ENCODE measurements at regions not wholly inside any gene's neighbourhood (a gene's known extent, or its start where the extent isn't known, plus 50 kb on each side); places are given as distances from the start of the nearest gene placed in this dataset.
"Not testable (repeated sequence)": the region's sequence is repeated elsewhere in the genome, so short reads cannot be mapped to it uniquely, and the experiment has no call there.

GRCh38 chr15:31206386-31207181 lies 105.1 kb upstream of the TRPM1 start:
- no peak overlapping the region for H3K4me3 ChIP-seq (ENCODE audit: insufficient read depth, low read depth, low read length, poor library complexity, severe bottlenecking)
- H3K27me3 ChIP-seq (replicated peaks; ENCODE audit: control insufficient read depth, insufficient read depth, low read length, poor library complexity, severe bottlenecking): no peaks in the 10 kb centered on the region
- no peak for DNase-seq

GRCh38 chr15:31207246-31207645 lies 105.7 kb upstream of the TRPM1 start:
- Histone ChIP-seq H3K4me3 (ENCODE audit: insufficient read depth, low read depth, low read length, poor library complexity, severe bottlenecking) (no peak overlapping the region), H3K4me1 (ENCODE audit: control insufficient read depth, insufficient read depth, low read length, poor library complexity, severe bottlenecking) (peaks cover 23% of the 10 kb centered on the region), H3K9me3 (ENCODE audit: control insufficient read depth, low read length) (no peaks in the 10 kb centered on the region), H3K36me3 (ENCODE audit: control insufficient read depth, insufficient read depth, low read length) (no peaks in the 10 kb centered on the region), H3K27ac (ENCODE audit: insufficient read depth, low read length, poor library complexity, severe bottlenecking) (peak overlapping the region; percentile 42), H3K27me3 (replicated peaks; ENCODE audit: control insufficient read depth, insufficient read depth, low read length, poor library complexity, severe bottlenecking) (no peaks in the 10 kb centered on the region)
- DNase-seq: no peak

More at GRCh38 chr15:31206386-31207181, 105.1 kb upstream of the TRPM1 start:
- no peaks in the 10 kb centered on the region for H3K36me3 ChIP-seq (ENCODE audit: control insufficient read depth, insufficient read depth, low read length)
- no peaks in the 10 kb centered on the region for H3K9me3 ChIP-seq (ENCODE audit: control insufficient read depth, low read length)
- H3K4me1 ChIP-seq (ENCODE audit: control insufficient read depth, insufficient read depth, low read length, poor library complexity, severe bottlenecking): peaks cover 23% of the 10 kb centered on the region
- no peak overlapping the region for H3K27ac ChIP-seq (ENCODE audit: insufficient read depth, low read length, poor library complexity, severe bottlenecking)

- not testable (repeated sequence) for H3K9me3 ChIP-seq (ENCODE audit: control insufficient read depth, low read length); H3K4me3 ChIP-seq (ENCODE audit: insufficient read depth, low read depth, low read length, poor library complexity, severe bottlenecking); DNase-seq; H3K27me3 ChIP-seq (replicated peaks; ENCODE audit: control insufficient read depth, insufficient read depth, low read length, poor library complexity, severe bottlenecking); H3K27ac ChIP-seq (ENCODE audit: insufficient read depth, low read length, poor library complexity, severe bottlenecking); H3K36me3 ChIP-seq (ENCODE audit: control insufficient read depth, insufficient read depth, low read length)
- H3K4me1 ChIP-seq (ENCODE audit: control insufficient read depth, insufficient read depth, low read length, poor library complexity, severe bottlenecking): peaks cover 20% of the 10 kb centered on the region
Measured at GRCh38 chr15:31207861-31208260, 106.3 kb upstream of the TRPM1 start.

GRCh38 chr15:31208817-31209216 lies 107.3 kb upstream of the TRPM1 start:
- Histone ChIP-seq H3K4me1 (ENCODE audit: control insufficient read depth, insufficient read depth, low read length, poor library complexity, severe bottlenecking) (peaks cover 15% of the 10 kb centered on the region), H3K9me3 (ENCODE audit: control insufficient read depth, low read length) (no peaks in the 10 kb centered on the region), H3K4me3 (ENCODE audit: insufficient read depth, low read depth, low read length, poor library complexity, severe bottlenecking) (no peak overlapping the region), H3K36me3 (ENCODE audit: control insufficient read depth, insufficient read depth, low read length) (no peaks in the 10 kb centered on the region), H3K27ac (ENCODE audit: insufficient read depth, low read length, poor library complexity, severe bottlenecking) (no peak overlapping the region), H3K27me3 (replicated peaks; ENCODE audit: control insufficient read depth, insufficient read depth, low read length, poor library complexity, severe bottlenecking) (no peaks in the 10 kb centered on the region)
- no peak for DNase-seq

- Histone ChIP-seq H3K27ac (ENCODE audit: insufficient read depth, low read length, poor library complexity, severe bottlenecking) (no peak overlapping the region), H3K36me3 (ENCODE audit: control insufficient read depth, insufficient read depth, low read length) (no peaks in the 10 kb centered on the region), H3K27me3 (replicated peaks; ENCODE audit: control insufficient read depth, insufficient read depth, low read length, poor library complexity, severe bottlenecking) (no peaks in the 10 kb centered on the region), H3K4me1 (ENCODE audit: control insufficient read depth, insufficient read depth, low read length, poor library complexity, severe bottlenecking) (peaks cover 33% of the 10 kb centered on the region), H3K9me3 (ENCODE audit: control insufficient read depth, low read length) (no peaks in the 10 kb centered on the region), H3K4me3 (ENCODE audit: insufficient read depth, low read depth, low read length, poor library complexity, severe bottlenecking) (no peak overlapping the region)
- DNase-seq: no peak
Measured at GRCh38 chr15:31211353-31211752, 109.8 kb upstream of the TRPM1 start.

- no peak for DNase-seq
Measured at GRCh38 chr15:31212326-31213080, 111.0 kb upstream of the TRPM1 start.

GRCh38 chr15:31214158-31214863 lies 112.3 kb upstream of the KLF13 start:
- no peaks in the 10 kb centered on the region for H3K27me3 ChIP-seq (replicated peaks; ENCODE audit: control insufficient read depth, insufficient read depth, low read length, poor library complexity, severe bottlenecking)
- H3K9me3 ChIP-seq (ENCODE audit: control insufficient read depth, low read length): no peaks in the 10 kb centered on the region
- no peaks in the 10 kb centered on the region for H3K36me3 ChIP-seq (ENCODE audit: control insufficient read depth, insufficient read depth, low read length)
- no peak for DNase-seq
- no peak overlapping the region for H3K27ac ChIP-seq (ENCODE audit: insufficient read depth, low read length, poor library complexity, severe bottlenecking)
- H3K4me1 ChIP-seq (ENCODE audit: control insufficient read depth, insufficient read depth, low read length, poor library complexity, severe bottlenecking): peaks cover 20% of the 10 kb centered on the region
- no peak overlapping the region for H3K4me3 ChIP-seq (ENCODE audit: insufficient read depth, low read depth, low read length, poor library complexity, severe bottlenecking)

More at GRCh38 chr15:31212326-31213080, 111.0 kb upstream of the TRPM1 start:
- Histone ChIP-seq H3K27ac (ENCODE audit: insufficient read depth, low read length, poor library complexity, severe bottlenecking) (no peak overlapping the region), H3K9me3 (ENCODE audit: control insufficient read depth, low read length) (no peaks in the 10 kb centered on the region), H3K4me3 (ENCODE audit: insufficient read depth, low read depth, low read length, poor library complexity, severe bottlenecking) (no peak overlapping the region), H3K36me3 (ENCODE audit: control insufficient read depth, insufficient read depth, low read length) (no peaks in the 10 kb centered on the region), H3K4me1 (ENCODE audit: control insufficient read depth, insufficient read depth, low read length, poor library complexity, severe bottlenecking) (peaks cover 24% of the 10 kb centered on the region), H3K27me3 (replicated peaks; ENCODE audit: control insufficient read depth, insufficient read depth, low read length, poor library complexity, severe bottlenecking) (no peaks in the 10 kb centered on the region)

- H3K4me3 ChIP-seq (ENCODE audit: insufficient read depth, low read depth, low read length, poor library complexity, severe bottlenecking): peak overlapping the region; percentile 46
- no peaks in the 10 kb centered on the region for H3K36me3 ChIP-seq (ENCODE audit: control insufficient read depth, insufficient read depth, low read length)
- no peak for DNase-seq
- H3K9me3 ChIP-seq (ENCODE audit: control insufficient read depth, low read length): no peaks in the 10 kb centered on the region
- peaks cover 20% of the 10 kb centered on the region for H3K4me1 ChIP-seq (ENCODE audit: control insufficient read depth, insufficient read depth, low read length, poor library complexity, severe bottlenecking)
- no peaks in the 10 kb centered on the region for H3K27me3 ChIP-seq (replicated peaks; ENCODE audit: control insufficient read depth, insufficient read depth, low read length, poor library complexity, severe bottlenecking)
- peak overlapping the region; percentile 74 for H3K27ac ChIP-seq (ENCODE audit: insufficient read depth, low read length, poor library complexity, severe bottlenecking)
Measured at GRCh38 chr15:31214864-31215489, 111.7 kb upstream of the KLF13 start.

GRCh38 chr15:31215490-31216214 lies 111.0 kb upstream of the KLF13 start:
- Histone ChIP-seq H3K27ac (ENCODE audit: insufficient read depth, low read length, poor library complexity, severe bottlenecking) (peak overlapping the region; percentile 74), H3K27me3 (replicated peaks; ENCODE audit: control insufficient read depth, insufficient read depth, low read length, poor library complexity, severe bottlenecking) (no peaks in the 10 kb centered on the region), H3K4me3 (ENCODE audit: insufficient read depth, low read depth, low read length, poor library complexity, severe bottlenecking) (peak overlapping the region; percentile 46), H3K36me3 (ENCODE audit: control insufficient read depth, insufficient read depth, low read length) (no peaks in the 10 kb centered on the region), H3K9me3 (ENCODE audit: control insufficient read depth, low read length) (no peaks in the 10 kb centered on the region), H3K4me1 (ENCODE audit: control insufficient read depth, insufficient read depth, low read length, poor library complexity, severe bottlenecking) (peaks cover 20% of the 10 kb centered on the region)
- DNase-seq: peak; percentile 57 to 67 (median 64)
